Sigmoid colon (tissue), 4 donors: ENCODE measurements at regions not wholly inside any gene's neighbourhood (a gene's known extent, or its start where the extent isn't known, plus 50 kb on each side); places are given as distances from the start of the nearest gene placed in this dataset.

ENCODE experiments used
- EP300 ChIP-seq, 4 donors: sonication (generic); formaldehyde crosslinking; IDR thresholded peaks; one replicate each; pipeline ENCODE4 v1.6.1; 2017; ENCODE audit warnings: antibody characterized with exemption in 4 of 4
- POLR2A ChIP-seq, 2 donors: fragments of 450-650 bp; IDR thresholded peaks; one replicate each; pipeline ENCODE4 v1.6.1; 2016; ENCODE audit warnings: antibody characterized with exemption in 2 of 2, mild to moderate bottlenecking in 2 of 2, moderate library complexity in 2 of 2
- POLR2AphosphoS5 ChIP-seq, 4 donors: sonication (generic); formaldehyde crosslinking; IDR thresholded peaks; one replicate each; pipeline ENCODE4 v1.6.1; 2017; ENCODE audit warnings: antibody characterized with exemption in 4 of 4
- TF ChIP-seq, protein P1 (sequence below), 4 experiments: fragments of 450-650 bp in 3 of 4; fragments of 200-600 bp in 1 of 4; IDR thresholded peaks; one replicate each; pipeline ENCODE4 v1.5.1; 2016 to 2019; ENCODE audit warnings: antibody characterized with exemption in 4 of 4, mild to moderate bottlenecking in 3 of 4, moderate library complexity in 2 of 4

DNA sequence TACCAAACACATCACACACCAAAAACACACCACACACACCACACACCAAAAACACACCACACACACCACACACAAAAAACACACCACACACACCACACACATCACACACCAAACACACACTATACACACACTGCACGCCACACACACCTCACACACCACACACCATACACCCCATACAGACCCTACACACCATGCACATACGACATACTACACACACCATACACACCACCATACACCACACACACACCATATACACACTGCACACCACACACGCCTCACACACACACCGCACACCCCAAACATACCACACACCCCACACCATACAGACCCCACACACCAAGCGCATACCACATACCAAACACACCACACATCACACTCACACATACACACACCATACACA lies 226.9 kb upstream of the PKN2 start:
- no peak for TF ChIP-seq POLR2A (IDR thresholded peaks at IDR 0.05)
- TF ChIP-seq, protein P1, sequence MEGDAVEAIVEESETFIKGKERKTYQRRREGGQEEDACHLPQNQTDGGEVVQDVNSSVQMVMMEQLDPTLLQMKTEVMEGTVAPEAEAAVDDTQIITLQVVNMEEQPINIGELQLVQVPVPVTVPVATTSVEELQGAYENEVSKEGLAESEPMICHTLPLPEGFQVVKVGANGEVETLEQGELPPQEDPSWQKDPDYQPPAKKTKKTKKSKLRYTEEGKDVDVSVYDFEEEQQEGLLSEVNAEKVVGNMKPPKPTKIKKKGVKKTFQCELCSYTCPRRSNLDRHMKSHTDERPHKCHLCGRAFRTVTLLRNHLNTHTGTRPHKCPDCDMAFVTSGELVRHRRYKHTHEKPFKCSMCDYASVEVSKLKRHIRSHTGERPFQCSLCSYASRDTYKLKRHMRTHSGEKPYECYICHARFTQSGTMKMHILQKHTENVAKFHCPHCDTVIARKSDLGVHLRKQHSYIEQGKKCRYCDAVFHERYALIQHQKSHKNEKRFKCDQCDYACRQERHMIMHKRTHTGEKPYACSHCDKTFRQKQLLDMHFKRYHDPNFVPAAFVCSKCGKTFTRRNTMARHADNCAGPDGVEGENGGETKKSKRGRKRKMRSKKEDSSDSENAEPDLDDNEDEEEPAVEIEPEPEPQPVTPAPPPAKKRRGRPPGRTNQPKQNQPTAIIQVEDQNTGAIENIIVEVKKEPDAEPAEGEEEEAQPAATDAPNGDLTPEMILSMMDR (IDR thresholded peaks at IDR 0.05) = no peak
- TF ChIP-seq EP300 (IDR thresholded peaks at IDR 0.05) = no peak
- TF ChIP-seq POLR2AphosphoS5 (IDR thresholded peaks at IDR 0.05) = no peak
